MM.1S (cell line): ENCODE measurements at regions not wholly inside any gene's neighbourhood (a gene's known extent, or its start where the extent isn't known, plus 50 kb on each side); places are given as distances from the start of the nearest gene placed in this dataset.

Source experiments
- CTCF ChIP-seq: fragments of 300-600 bp; sonication (generic); IDR thresholded peaks from 2 replicates; pipeline ENCODE4 v1.5.1; 2016; ENCODE audit warnings: antibody characterized with exemption, low read length, mixed read lengths
- EZH2 ChIP-seq: fragments of 300-600 bp; sonication (generic); optimal IDR thresholded peaks from 2 replicates; pipeline ENCODE3; 2017; ENCODE audit warnings: low read depth, mild to moderate bottlenecking, antibody characterized with exemption, low read length, mixed read lengths

- no peak for TF ChIP-seq CTCF
- no peak for TF ChIP-seq EZH2
Observed at GRCh38 chr6:4352322-4352669, 216.9 kb upstream of the ECI2 start.
